GM18858 (cell line): ENCODE measurements at regions not wholly inside any gene's neighbourhood (a gene's known extent, or its start where the extent isn't known, plus 50 kb on each side); places are given as distances from the start of the nearest gene placed in this dataset.
A peak's percentile ranks its signal among the peaks of the same experiment; 100 is the strongest.

Experiments
- ATAC-seq: cut with Tn5 transposase; IDR thresholded peaks from one replicate; pipeline ENCODE4 v1.9.1; 2021; ENCODE audit not compliant: unreplicated experiment

DNA sequence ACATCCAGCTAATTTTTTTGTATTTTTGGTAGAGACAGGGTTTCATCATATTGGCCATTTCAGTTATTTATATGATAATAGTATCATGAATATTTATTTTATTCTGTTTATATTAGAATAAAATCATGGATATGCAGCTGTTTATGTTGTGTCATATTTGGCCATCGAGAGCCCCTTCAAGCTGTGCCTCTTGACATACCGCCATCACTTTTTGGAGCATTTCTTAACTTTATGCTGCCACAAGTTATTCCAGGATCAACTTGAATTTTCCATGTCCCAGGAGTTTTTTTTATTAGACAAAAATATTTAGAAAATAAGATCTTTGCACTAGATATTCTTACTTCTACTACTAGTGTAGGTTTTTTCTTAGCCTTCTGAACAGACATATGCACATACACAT lies 1067.0 kb upstream of the LRRTM3 start:
- no peak for ATAC-seq

DNA sequence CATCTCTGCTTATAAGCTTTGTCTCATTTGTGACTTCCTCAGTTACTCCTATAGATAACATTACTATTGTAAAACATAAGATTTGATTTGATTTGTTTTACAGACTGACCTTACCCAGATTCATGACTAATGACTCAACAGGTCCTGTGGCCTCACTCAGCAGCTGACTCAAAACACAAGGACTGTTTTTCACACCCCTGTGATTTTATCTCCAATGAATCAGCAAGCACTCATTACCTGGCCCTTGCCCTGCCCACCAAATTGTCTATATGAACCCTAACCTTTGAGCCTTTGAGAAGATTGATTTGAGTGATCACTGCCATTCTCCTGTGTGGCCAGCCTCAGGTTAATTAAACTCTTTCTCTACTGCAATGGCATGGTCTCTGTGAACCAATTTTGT lies 1064.6 kb upstream of the LRRTM3 start:
- ATAC-seq, result peak; percentile 94
